ENCODE measurements at regions not wholly inside any gene's neighbourhood (a gene's known extent, or its start where the extent isn't known, plus 50 kb on each side); places are given as distances from the start of the nearest gene placed in this dataset.
"Not testable (repeated sequence)": the region's sequence is repeated elsewhere in the genome, so short reads cannot be mapped to it uniquely, and the experiment has no call there.

DNA sequence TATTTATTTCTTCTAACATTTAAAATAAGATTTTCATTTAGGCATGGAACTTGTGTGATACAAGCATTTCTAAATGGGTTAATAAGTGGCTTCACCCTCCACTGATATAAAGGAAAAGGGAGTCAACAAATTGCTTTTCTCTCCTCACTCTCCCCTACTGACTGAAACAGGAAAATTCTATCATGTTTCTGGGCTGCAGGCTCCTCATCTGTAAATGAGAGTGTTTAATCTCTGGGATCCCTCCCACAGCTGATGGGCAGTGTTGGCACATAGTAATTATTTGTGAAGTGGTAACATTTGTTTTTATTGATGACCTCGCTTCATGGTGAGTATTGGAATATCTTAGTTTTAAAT lies 69.8 kb upstream of the WARS2 start:
- Histone ChIP-seq H3K4me1 (ENCODE audit: insufficient read depth) (no peaks in the 10 kb centered on the region), H4K20me1 (replicated peaks; ENCODE audit: insufficient read depth) (no peaks in the 10 kb centered on the region), H2AFZ (no peak overlapping the region), H3K27me3 (ENCODE audit: insufficient read depth) (no peaks in the 10 kb centered on the region), H3K9me2 (ENCODE audit: insufficient read depth) (no peaks in the 10 kb centered on the region), H3K27ac (ENCODE audit: low read depth) (no peak overlapping the region), H3K4me3 (no peak overlapping the region), H3K4me2 (no peak overlapping the region), H3K79me2 (replicated peaks; ENCODE audit: insufficient read depth) (no peaks in the 10 kb centered on the region), H3F3A (replicated peaks; ENCODE audit: low read depth) (no peaks in the 10 kb centered on the region), H3K36me3 (ENCODE audit: insufficient read depth) (no peaks in the 10 kb centered on the region)
- H3K9me3 Mint-ChIP-seq: no peaks in the 10 kb centered on the region; the same call in 2 of the 3 replicates
- H3K4me3 Mint-ChIP-seq: no peak overlapping the region
- ATAC-seq: no peak
- TF ChIP-seq JUNB (IDR thresholded peaks at IDR 0.05; ENCODE audit: unreplicated experiment) (no peak), ZNF114 (CRISPR knock-in tag; IDR thresholded peaks at IDR 0.05) (no peak)
- no peaks in the 10 kb centered on the region for H3K27me3 Mint-ChIP-seq (ENCODE audit: insufficient read depth, low read depth, poor library complexity)
- no peaks in the 10 kb centered on the region for H3K4me1 Mint-ChIP-seq
- no peaks in the 10 kb centered on the region for H3K36me3 Mint-ChIP-seq (ENCODE audit: low read depth)
- DNase-seq (ENCODE audit: low spot score): no peak
- H3K27ac Mint-ChIP-seq: no peak overlapping the region

DNA sequence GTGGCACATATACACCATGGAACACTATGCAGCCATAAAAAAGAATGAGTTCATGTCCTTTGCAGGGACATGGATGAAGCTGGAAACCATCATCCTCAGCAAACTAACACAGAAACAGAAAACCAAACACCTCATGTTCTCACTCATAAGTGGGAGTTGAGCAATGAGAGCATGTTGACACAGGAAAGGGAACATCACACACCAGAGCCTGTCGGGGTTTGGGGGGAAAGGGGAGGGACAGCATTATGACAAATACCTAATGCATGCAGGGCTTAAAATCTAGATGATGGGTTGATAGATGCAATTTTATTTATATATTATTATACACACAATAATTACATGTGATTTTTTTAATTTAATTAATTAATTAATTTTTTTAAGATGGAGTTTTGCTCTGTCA lies 72.8 kb upstream of the WARS2 start:
- H3K27ac Mint-ChIP-seq; H3K79me2 ChIP-seq (replicated peaks; ENCODE audit: insufficient read depth); H3F3A ChIP-seq (replicated peaks; ENCODE audit: low read depth); H3K4me2 ChIP-seq; H3K27me3 ChIP-seq (ENCODE audit: insufficient read depth); H3K36me3 Mint-ChIP-seq (ENCODE audit: low read depth); ATAC-seq; H4K20me1 ChIP-seq (replicated peaks; ENCODE audit: insufficient read depth); H3K4me3 ChIP-seq; H2AFZ ChIP-seq; H3K4me3 Mint-ChIP-seq; DNase-seq (ENCODE audit: low spot score); H3K4me1 ChIP-seq (ENCODE audit: insufficient read depth); H3K4me1 Mint-ChIP-seq; H3K27me3 Mint-ChIP-seq (ENCODE audit: insufficient read depth, low read depth, poor library complexity); H3K9me3 Mint-ChIP-seq; H3K36me3 ChIP-seq (ENCODE audit: insufficient read depth); H3K27ac ChIP-seq (ENCODE audit: low read depth); H3K9me2 ChIP-seq (ENCODE audit: insufficient read depth): not testable (repeated sequence)

DNA sequence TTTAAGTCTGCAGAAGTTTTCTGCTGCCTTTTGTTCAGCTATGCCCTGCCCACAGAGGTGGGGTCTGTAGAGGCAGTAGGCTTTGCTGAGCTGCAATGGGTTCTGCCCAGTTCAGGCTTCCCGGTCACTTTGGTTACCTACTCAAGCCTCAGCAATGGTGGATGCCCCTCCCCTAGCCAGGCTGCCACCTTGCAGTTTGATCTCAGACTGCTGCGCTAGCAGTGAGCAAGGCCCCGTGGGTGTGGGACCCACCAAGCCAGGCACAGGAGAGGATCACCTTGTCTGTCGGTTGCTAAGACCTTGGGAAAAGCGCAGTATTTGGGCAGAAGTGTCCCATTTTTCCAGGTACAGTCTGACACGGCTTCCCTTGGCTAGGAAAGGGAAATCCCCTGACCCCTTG lies 74.5 kb upstream of the WARS2 start:
- not testable (repeated sequence) for H3K4me1 ChIP-seq (ENCODE audit: insufficient read depth); H3K79me2 ChIP-seq (replicated peaks; ENCODE audit: insufficient read depth); H3K36me3 Mint-ChIP-seq (ENCODE audit: low read depth); ATAC-seq; H3K9me2 ChIP-seq (ENCODE audit: insufficient read depth); H3K4me3 ChIP-seq; H4K20me1 ChIP-seq (replicated peaks; ENCODE audit: insufficient read depth); H3K27ac ChIP-seq (ENCODE audit: low read depth); H3K27me3 Mint-ChIP-seq (ENCODE audit: insufficient read depth, low read depth, poor library complexity); H3K9me3 Mint-ChIP-seq; DNase-seq (ENCODE audit: low spot score); H3K27me3 ChIP-seq (ENCODE audit: insufficient read depth); H3F3A ChIP-seq (replicated peaks; ENCODE audit: low read depth); H3K27ac Mint-ChIP-seq; H3K36me3 ChIP-seq (ENCODE audit: insufficient read depth); H3K4me2 ChIP-seq; H3K4me3 Mint-ChIP-seq; H3K4me1 Mint-ChIP-seq; H2AFZ ChIP-seq

DNA sequence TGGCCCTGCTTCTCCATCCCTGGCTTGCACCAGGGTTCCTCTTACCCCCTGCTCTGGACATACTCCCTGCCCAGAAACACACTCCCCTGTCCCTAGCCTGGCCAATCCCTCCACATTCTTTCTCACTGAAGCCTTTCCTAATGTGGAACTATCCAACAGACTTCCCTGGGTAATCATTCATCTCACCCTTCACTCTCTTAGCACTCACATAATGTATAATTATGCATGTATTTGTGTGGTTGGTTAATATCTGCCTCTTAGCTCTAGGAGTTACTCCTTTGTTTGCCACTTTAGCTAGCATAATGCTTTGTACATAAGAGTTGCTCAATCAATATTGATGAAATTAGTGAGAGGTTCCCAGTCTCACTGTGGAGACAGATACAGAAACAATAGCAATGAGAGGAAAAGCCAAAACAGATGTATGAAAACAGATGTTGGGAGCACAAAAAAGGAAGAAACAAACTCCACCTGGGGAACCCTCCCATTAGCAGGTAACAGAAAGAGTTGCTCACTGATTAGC lies 76.9 kb upstream of the WARS2 start:
- H2AFZ ChIP-seq: no peak overlapping the region
- no peaks in the 10 kb centered on the region; the same call in 2 of the 3 replicates for H3K4me1 Mint-ChIP-seq
- DNase-seq (ENCODE audit: low spot score): no peak
- no peak overlapping the region for H3K27ac Mint-ChIP-seq
- H4K20me1 ChIP-seq (replicated peaks; ENCODE audit: insufficient read depth): no peaks in the 10 kb centered on the region
- no peak overlapping the region for H3K27ac ChIP-seq (ENCODE audit: low read depth)
- H3K27me3 Mint-ChIP-seq (ENCODE audit: insufficient read depth, low read depth, poor library complexity): peaks cover 2% of the 10 kb centered on the region
- H3K27me3 ChIP-seq (ENCODE audit: insufficient read depth): no peaks in the 10 kb centered on the region
- no peak overlapping the region for H3K4me3 ChIP-seq
- no peaks in the 10 kb centered on the region for H3K9me2 ChIP-seq (ENCODE audit: insufficient read depth)
- H3K9me3 Mint-ChIP-seq: no peaks in the 10 kb centered on the region; the same call in 2 of the 3 replicates
- H3K4me2 ChIP-seq: no peak overlapping the region
- H3F3A ChIP-seq (replicated peaks; ENCODE audit: low read depth): no peaks in the 10 kb centered on the region
- no peak overlapping the region for H3K4me3 Mint-ChIP-seq
- H3K36me3 Mint-ChIP-seq (ENCODE audit: low read depth): no peaks in the 10 kb centered on the region
- no peaks in the 10 kb centered on the region for H3K79me2 ChIP-seq (replicated peaks; ENCODE audit: insufficient read depth)
- no peak for ATAC-seq
- H3K4me1 ChIP-seq (ENCODE audit: insufficient read depth): no peaks in the 10 kb centered on the region
- H3K36me3 ChIP-seq (ENCODE audit: insufficient read depth): no peaks in the 10 kb centered on the region
- no peak for TF ChIP-seq ZNF331 (CRISPR knock-in tag; IDR thresholded peaks at IDR 0.05; ENCODE audit: low read depth)
- TF ChIP-seq, protein P1, sequence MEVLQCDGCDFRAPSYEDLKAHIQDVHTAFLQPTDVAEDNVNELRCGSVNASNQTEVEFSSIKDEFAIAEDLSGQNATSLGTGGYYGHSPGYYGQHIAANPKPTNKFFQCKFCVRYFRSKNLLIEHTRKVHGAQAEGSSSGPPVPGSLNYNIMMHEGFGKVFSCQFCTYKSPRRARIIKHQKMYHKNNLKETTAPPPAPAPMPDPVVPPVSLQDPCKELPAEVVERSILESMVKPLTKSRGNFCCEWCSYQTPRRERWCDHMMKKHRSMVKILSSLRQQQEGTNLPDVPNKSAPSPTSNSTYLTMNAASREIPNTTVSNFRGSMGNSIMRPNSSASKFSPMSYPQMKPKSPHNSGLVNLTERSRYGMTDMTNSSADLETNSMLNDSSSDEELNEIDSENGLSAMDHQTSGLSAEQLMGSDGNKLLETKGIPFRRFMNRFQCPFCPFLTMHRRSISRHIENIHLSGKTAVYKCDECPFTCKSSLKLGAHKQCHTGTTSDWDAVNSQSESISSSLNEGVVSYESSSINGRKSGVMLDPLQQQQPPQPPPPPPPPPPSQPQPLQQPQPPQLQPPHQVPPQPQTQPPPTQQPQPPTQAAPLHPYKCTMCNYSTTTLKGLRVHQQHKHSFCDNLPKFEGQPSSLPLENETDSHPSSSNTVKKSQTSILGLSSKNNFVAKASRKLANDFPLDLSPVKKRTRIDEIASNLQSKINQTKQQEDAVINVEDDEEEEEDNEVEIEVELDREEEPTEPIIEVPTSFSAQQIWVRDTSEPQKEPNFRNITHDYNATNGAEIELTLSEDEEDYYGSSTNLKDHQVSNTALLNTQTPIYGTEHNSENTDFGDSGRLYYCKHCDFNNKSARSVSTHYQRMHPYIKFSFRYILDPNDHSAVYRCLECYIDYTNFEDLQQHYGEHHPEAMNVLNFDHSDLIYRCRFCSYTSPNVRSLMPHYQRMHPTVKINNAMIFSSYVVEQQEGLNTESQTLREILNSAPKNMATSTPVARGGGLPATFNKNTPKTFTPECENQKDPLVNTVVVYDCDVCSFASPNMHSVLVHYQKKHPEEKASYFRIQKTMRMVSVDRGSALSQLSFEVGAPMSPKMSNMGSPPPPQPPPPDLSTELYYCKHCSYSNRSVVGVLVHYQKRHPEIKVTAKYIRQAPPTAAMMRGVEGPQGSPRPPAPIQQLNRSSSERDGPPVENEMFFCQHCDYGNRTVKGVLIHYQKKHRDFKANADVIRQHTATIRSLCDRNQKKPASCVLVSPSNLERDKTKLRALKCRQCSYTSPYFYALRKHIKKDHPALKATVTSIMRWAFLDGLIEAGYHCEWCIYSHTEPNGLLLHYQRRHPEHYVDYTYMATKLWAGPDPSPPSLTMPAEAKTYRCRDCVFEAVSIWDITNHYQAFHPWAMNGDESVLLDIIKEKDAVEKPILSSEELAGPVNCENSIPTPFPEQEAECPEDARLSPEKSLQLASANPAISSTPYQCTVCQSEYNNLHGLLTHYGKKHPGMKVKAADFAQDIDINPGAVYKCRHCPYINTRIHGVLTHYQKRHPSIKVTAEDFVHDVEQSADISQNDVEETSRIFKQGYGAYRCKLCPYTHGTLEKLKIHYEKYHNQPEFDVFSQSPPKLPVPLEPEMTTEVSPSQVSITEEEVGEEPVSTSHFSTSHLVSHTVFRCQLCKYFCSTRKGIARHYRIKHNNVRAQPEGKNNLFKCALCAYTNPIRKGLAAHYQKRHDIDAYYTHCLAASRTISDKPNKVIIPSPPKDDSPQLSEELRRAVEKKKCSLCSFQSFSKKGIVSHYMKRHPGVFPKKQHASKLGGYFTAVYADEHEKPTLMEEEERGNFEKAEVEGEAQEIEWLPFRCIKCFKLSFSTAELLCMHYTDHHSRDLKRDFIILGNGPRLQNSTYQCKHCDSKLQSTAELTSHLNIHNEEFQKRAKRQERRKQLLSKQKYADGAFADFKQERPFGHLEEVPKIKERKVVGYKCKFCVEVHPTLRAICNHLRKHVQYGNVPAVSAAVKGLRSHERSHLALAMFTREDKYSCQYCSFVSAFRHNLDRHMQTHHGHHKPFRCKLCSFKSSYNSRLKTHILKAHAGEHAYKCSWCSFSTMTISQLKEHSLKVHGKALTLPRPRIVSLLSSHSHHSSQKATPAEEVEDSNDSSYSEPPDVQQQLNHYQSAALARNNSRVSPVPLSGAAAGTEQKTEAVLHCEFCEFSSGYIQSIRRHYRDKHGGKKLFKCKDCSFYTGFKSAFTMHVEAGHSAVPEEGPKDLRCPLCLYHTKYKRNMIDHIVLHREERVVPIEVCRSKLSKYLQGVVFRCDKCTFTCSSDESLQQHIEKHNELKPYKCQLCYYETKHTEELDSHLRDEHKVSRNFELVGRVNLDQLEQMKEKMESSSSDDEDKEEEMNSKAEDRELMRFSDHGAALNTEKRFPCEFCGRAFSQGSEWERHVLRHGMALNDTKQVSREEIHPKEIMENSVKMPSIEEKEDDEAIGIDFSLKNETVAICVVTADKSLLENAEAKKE (CRISPR knock-in tag; IDR thresholded peaks at IDR 0.05): no peak
- no peak for TF ChIP-seq EZH2 (IDR thresholded peaks at IDR 0.05; ENCODE audit: low read depth, unreplicated experiment)
- no peak for TF ChIP-seq CREB1 (CRISPR knock-in tag; IDR thresholded peaks at IDR 0.05; ENCODE audit: low read depth)
- TF ChIP-seq NANOG (IDR thresholded peaks at IDR 0.05; ENCODE audit: borderline replicate concordance): no peak
- TF ChIP-seq JUNB (IDR thresholded peaks at IDR 0.05; ENCODE audit: unreplicated experiment): no peak

Measured in GM23338 (cell line).